ENCODE measurements at regions not wholly inside any gene's neighbourhood (a gene's known extent, or its start where the extent isn't known, plus 50 kb on each side); places are given as distances from the start of the nearest gene placed in this dataset.
A peak's percentile ranks its signal among the peaks of the same experiment; 100 is the strongest.

GRCh38 chr1:55848906-55849305, 633.7 kb upstream of the USP24 start:
- TF ChIP-seq EZH2 (IDR thresholded peaks at IDR 0.05; ENCODE audit: low read depth) (no peak), CTCF (conservative IDR thresholded peaks at IDR 0.05) (peak; percentile 42)
